ENCODE measurements at regions not wholly inside any gene's neighbourhood (a gene's known extent, or its start where the extent isn't known, plus 50 kb on each side); places are given as distances from the start of the nearest gene placed in this dataset.

DNA sequence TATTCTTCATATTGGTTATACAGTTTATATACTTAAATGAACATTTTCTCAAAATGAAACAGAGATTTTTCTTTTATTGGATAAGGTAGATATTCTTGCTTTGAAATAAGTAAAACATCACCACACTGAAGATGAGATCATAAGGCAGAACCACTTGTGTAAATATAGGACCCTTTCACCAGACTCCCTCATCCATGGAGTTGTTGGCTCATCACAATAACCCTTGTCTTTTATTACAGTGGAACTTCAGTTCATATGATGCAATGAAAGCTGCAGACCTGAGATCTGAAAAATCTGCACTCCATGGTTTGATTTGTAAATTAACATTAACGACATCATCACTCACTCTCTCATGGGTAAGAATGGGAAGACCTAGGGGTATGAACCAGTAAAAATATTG is 51.9 kb upstream of the DBX2 start:
- no peak for DNase-seq (ENCODE audit: low spot score)

DNA sequence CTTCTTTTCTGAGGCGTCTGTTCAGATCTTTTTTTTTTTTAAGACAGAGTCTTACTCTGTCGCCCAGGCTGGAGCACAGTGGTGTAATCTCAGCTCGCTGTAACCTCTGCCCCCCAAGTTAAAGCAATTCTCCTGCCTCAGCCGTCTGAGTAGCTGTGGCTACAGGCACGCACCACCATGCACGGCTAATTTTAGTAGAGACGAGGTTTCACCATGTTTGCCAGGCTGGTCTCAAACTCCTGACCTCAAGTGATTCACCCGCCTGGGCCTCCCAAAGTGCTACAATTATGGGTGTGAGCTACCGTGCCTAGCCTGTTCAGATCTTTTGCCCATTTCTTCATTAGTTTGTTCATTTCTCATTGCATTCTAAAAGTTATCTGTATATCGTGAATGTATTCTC is 55.1 kb upstream of the DBX2 start:
- no peak for DNase-seq (ENCODE audit: low spot score)

GRCh38 chr12:45112306-45112705 is 61.4 kb upstream of the DBX2 start:
- no peak for DNase-seq (ENCODE audit: low spot score)

GRCh38 chr12:45121224-45121623 is 70.3 kb upstream of the DBX2 start:
- DNase-seq (ENCODE audit: low spot score): no peak

DNA sequence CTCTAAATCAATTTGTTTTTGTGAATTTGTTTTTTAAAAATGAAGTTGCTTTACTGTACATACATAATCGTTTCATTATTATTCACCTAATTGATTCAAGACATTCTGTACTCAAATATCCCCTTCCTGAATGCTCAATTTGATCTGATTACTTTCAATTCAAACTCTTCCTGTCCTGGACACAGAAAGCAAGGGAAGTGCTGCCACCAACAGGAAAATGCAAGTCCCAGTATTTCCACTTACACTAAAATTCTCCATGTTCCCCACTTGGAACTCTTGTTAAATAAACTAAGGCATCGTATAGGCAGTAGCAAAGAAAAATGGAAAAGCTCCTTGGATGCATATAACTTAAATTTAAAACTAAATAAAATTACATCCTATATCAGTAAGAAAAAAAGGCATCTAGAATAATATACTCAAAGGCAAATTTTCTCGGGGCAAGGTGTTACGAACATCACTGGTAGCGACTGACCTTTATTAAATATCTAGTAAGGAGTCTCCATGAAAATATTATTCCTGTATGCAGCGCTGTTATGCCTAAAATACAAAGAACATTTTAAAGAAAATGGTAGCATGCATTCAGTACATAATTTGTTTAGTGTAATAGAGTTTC is 72.0 kb upstream of the DBX2 start:
- peak; percentile 19 for DNase-seq (ENCODE audit: low spot score)

GRCh38 chr12:45124485-45125155 is 73.7 kb upstream of the DBX2 start:
- DNase-seq (ENCODE audit: low spot score): no peak

- DNase-seq (ENCODE audit: low spot score): no peak
Observed at GRCh38 chr12:45125997-45126396, 75.1 kb upstream of the DBX2 start.

DNA sequence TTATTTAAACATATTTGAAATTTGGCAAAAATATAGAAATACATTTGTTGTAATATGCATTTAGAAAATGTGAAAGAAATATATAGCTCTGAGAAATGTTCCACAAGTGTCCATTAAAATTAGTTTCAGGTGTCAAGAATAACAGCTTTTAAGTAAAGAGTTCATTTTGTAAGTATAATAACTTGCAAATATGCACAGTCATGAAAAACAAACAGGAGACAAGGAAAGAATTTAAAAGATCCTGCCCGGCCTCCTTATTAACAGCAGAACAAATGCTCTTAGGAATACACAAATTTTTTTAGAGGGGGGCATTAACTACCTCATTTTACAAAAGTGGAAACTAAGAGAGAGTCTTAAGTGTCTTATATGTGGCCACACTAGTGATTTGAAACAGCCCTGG is 77.7 kb upstream of the DBX2 start:
- no peak for DNase-seq (ENCODE audit: low spot score)

DNA sequence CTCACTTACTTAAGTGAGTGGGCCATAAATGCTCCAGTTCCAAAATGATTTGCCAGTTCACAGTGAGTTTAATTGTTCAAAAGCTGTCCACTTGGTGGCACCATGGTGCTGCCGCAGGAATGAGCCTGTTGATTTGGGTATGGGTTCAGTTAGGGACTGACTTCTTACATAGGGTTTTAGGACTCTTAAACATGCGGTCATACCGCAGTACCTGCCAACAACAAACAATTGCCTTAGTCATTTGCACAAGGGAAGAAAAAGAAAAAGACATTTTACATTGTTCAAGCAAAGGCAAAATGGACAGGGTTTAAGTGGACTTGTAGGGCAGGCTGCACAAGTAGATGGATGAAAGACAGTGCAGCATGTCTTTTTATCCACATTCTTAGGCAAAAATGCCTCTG is 80.0 kb upstream of the DBX2 start:
- peak; percentile 58 for DNase-seq (ENCODE audit: low spot score)

- no peak for DNase-seq (ENCODE audit: low spot score)
Observed at GRCh38 chr12:45131506-45131905, 80.6 kb upstream of the DBX2 start.

GRCh38 chr12:45138609-45139008 is 77.3 kb upstream of the ANO6 start:
- no peak for DNase-seq (ENCODE audit: low spot score)

GRCh38 chr12:45148006-45148405 is 67.9 kb upstream of the ANO6 start:
- DNase-seq (ENCODE audit: low spot score): no peak

GRCh38 chr12:45148619-45149018 is 67.3 kb upstream of the ANO6 start:
- DNase-seq (ENCODE audit: low spot score): no peak

DNA sequence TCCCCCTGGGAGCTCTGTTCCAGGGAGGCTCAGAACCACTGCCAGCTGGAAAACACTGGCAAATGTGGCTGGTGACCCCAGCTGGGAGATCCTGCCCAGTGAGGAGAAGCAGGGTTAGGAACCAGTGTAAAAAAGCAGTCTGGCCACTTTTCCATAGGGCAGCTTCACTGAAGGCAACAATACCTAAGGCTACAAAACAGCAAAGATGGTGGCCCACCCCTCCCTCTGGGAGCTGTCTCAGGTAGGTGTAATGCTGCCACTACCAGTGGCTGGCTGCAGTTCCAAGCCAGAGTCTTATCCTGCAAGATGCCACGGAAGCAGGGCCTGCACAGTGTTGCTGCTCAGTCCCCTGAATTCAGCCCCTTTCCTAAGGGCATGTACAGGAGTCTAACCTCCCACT is 50.6 kb upstream of the ANO6 start:
- DNase-seq (ENCODE audit: low spot score): no peak

GRCh38 chr12:45166056-45166455 is 49.8 kb upstream of the ANO6 start:
- no peak for DNase-seq (ENCODE audit: low spot score)

Measured in LoVo (cell line).